Erythroblast (primary cell): ENCODE measurements at regions not wholly inside any gene's neighbourhood (a gene's known extent, or its start where the extent isn't known, plus 50 kb on each side); places are given as distances from the start of the nearest gene placed in this dataset.

ENCODE experiments used
- GATA1 ChIP-seq: IDR thresholded peaks from 2 replicates; pipeline ENCODE4 v1.6.1; 2011; ENCODE audit warnings: low read depth, mild to moderate bottlenecking, control low read depth, low read length, moderate library complexity
- POLR2A ChIP-seq: IDR thresholded peaks from 2 replicates; pipeline ENCODE4 v1.6.1; 2011; ENCODE audit warnings: mild to moderate bottlenecking, low read length

- no peak for TF ChIP-seq POLR2A
- no peak for TF ChIP-seq GATA1
These were observed 118.4 kb downstream of the SUDS3 start for GRCh38 chr12:118494776-118495175.
